ENCODE measurements at regions not wholly inside any gene's neighbourhood (a gene's known extent, or its start where the extent isn't known, plus 50 kb on each side); places are given as distances from the start of the nearest gene placed in this dataset.

DNA sequence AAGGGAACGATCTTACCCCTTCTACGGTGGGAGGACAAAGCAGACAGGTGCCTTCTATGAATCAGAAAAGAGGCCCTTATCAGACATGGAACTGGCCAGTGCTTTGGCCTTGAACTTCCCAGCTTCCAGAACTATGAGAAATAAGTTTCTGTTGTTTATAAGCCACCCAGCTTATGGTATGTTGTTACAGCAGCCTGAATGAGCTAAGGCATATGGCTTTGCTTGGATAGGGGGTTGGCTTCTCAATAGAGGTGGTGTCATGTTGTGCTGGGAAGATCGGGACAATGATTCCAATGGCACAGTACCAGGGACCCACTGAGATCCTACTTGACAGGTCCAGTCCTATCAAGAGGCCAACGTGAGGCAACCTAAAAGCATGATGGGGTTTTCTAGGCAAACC lies 183.4 kb upstream of the BMPER start:
- no peaks in the 10 kb centered on the region for H4K20me1 ChIP-seq (ENCODE audit: insufficient read depth, low read length)
- no peak for DNase-seq
- no peaks in the 10 kb centered on the region for H3K79me2 ChIP-seq (ENCODE audit: low read length)
- H3K4me1 ChIP-seq (ENCODE audit: low read length): no peaks in the 10 kb centered on the region
- H3K27me3 ChIP-seq (replicated peaks; ENCODE audit: insufficient read depth, low read length): no peaks in the 10 kb centered on the region
- no peaks in the 10 kb centered on the region for H3K9me3 ChIP-seq (replicated peaks; ENCODE audit: insufficient read depth, low read length)
- no peak overlapping the region for H2AFZ ChIP-seq (ENCODE audit: low read length)
- H3K36me3 ChIP-seq (replicated peaks; ENCODE audit: insufficient read depth, low read length): no peaks in the 10 kb centered on the region
- H3K4me2 ChIP-seq (ENCODE audit: low read depth, low read length): no peak overlapping the region
- no peak overlapping the region for H3K27ac ChIP-seq (ENCODE audit: low read length)
- H3F3A ChIP-seq (ENCODE audit: insufficient read depth, low read length): no peaks in the 10 kb centered on the region
- H3K4me3 ChIP-seq (ENCODE audit: low read length): no peak overlapping the region
- H3K9me2 ChIP-seq (replicated peaks; ENCODE audit: insufficient read depth, low read length): no peaks in the 10 kb centered on the region
- TF ChIP-seq EZH2 (optimal IDR thresholded peaks at IDR 0.05; ENCODE audit: low read depth, low read length) (no peak), EZH2phosphoT487 (IDR thresholded peaks at IDR 0.05; ENCODE audit: low read length) (no peak)
- TF ChIP-seq, protein P1, sequence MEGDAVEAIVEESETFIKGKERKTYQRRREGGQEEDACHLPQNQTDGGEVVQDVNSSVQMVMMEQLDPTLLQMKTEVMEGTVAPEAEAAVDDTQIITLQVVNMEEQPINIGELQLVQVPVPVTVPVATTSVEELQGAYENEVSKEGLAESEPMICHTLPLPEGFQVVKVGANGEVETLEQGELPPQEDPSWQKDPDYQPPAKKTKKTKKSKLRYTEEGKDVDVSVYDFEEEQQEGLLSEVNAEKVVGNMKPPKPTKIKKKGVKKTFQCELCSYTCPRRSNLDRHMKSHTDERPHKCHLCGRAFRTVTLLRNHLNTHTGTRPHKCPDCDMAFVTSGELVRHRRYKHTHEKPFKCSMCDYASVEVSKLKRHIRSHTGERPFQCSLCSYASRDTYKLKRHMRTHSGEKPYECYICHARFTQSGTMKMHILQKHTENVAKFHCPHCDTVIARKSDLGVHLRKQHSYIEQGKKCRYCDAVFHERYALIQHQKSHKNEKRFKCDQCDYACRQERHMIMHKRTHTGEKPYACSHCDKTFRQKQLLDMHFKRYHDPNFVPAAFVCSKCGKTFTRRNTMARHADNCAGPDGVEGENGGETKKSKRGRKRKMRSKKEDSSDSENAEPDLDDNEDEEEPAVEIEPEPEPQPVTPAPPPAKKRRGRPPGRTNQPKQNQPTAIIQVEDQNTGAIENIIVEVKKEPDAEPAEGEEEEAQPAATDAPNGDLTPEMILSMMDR (IDR thresholded peaks at IDR 0.05; ENCODE audit: low read length): no peak
- H3K9ac ChIP-seq (ENCODE audit: low read length): no peak overlapping the region

- no peak overlapping the region for H3K9ac ChIP-seq (ENCODE audit: low read length)
- no peak for DNase-seq
- H3K79me2 ChIP-seq (ENCODE audit: low read length): no peaks in the 10 kb centered on the region
- H3K9me3 ChIP-seq (replicated peaks; ENCODE audit: insufficient read depth, low read length): no peaks in the 10 kb centered on the region
- no peaks in the 10 kb centered on the region for H4K20me1 ChIP-seq (ENCODE audit: insufficient read depth, low read length)
- no peak overlapping the region for H3K4me2 ChIP-seq (ENCODE audit: low read depth, low read length)
- no peak overlapping the region for H3K4me3 ChIP-seq (ENCODE audit: low read length)
- H3K9me2 ChIP-seq (replicated peaks; ENCODE audit: insufficient read depth, low read length): no peaks in the 10 kb centered on the region
- TF ChIP-seq EZH2 (optimal IDR thresholded peaks at IDR 0.05; ENCODE audit: low read depth, low read length): no peak
- TF ChIP-seq, protein P1 (IDR thresholded peaks at IDR 0.05; ENCODE audit: low read length): no peak
- TF ChIP-seq EZH2phosphoT487 (IDR thresholded peaks at IDR 0.05; ENCODE audit: low read length): no peak
- no peaks in the 10 kb centered on the region for H3K4me1 ChIP-seq (ENCODE audit: low read length)
- H3K27ac ChIP-seq (ENCODE audit: low read length): no peak overlapping the region
- H3F3A ChIP-seq (ENCODE audit: insufficient read depth, low read length): no peaks in the 10 kb centered on the region
- no peaks in the 10 kb centered on the region for H3K27me3 ChIP-seq (replicated peaks; ENCODE audit: insufficient read depth, low read length)
- no peaks in the 10 kb centered on the region for H3K36me3 ChIP-seq (replicated peaks; ENCODE audit: insufficient read depth, low read length)
- no peak overlapping the region for H2AFZ ChIP-seq (ENCODE audit: low read length)
These were observed 182.8 kb upstream of the BMPER start for GRCh38 chr7:33722383-33723101.

DNA sequence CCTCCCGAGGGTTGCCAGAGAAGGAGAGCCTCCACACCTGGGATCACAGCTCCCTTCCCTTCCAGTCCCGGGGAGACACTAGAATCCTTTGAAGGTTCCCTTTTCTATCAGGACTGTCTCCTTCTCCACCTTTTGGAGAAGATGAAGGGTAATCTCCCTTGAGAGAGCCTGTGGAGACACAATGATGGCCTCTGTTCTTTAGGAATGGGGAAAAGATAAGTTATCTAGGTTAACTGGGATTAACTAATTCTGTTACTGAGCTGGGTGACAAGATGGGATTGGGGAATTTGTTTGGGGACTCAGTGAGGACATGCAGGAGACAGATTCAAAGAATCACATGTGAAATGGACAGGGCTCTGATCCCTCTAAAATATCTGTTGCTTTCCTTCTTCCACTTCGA lies 181.1 kb upstream of the BMPER start:
- Histone ChIP-seq H3K9me2 (replicated peaks; ENCODE audit: insufficient read depth, low read length) (no peaks in the 10 kb centered on the region), H3K4me3 (ENCODE audit: low read length) (no peak overlapping the region), H3K27me3 (replicated peaks; ENCODE audit: insufficient read depth, low read length) (no peaks in the 10 kb centered on the region), H3F3A (ENCODE audit: insufficient read depth, low read length) (no peaks in the 10 kb centered on the region), H3K9me3 (replicated peaks; ENCODE audit: insufficient read depth, low read length) (no peaks in the 10 kb centered on the region), H3K4me2 (ENCODE audit: low read depth, low read length) (no peak overlapping the region), H3K9ac (ENCODE audit: low read length) (no peak overlapping the region), H3K4me1 (ENCODE audit: low read length) (no peaks in the 10 kb centered on the region), H3K27ac (ENCODE audit: low read length) (no peak overlapping the region), H4K20me1 (ENCODE audit: insufficient read depth, low read length) (no peaks in the 10 kb centered on the region), H3K36me3 (replicated peaks; ENCODE audit: insufficient read depth, low read length) (no peaks in the 10 kb centered on the region), H2AFZ (ENCODE audit: low read length) (no peak overlapping the region), H3K79me2 (ENCODE audit: low read length) (no peaks in the 10 kb centered on the region)
- TF ChIP-seq, protein P1 (IDR thresholded peaks at IDR 0.05; ENCODE audit: low read length): no peak
- TF ChIP-seq EZH2 (optimal IDR thresholded peaks at IDR 0.05; ENCODE audit: low read depth, low read length) (no peak), EZH2phosphoT487 (IDR thresholded peaks at IDR 0.05; ENCODE audit: low read length) (no peak)
- DNase-seq: no peak

All from MM.1S (cell line).